Gastrocnemius medialis (tissue), 4 donors: ENCODE measurements at regions not wholly inside any gene's neighbourhood (a gene's known extent, or its start where the extent isn't known, plus 50 kb on each side); places are given as distances from the start of the nearest gene placed in this dataset.

Source experiments
- ATAC-seq, 2 donors: fragments of 150-250 bp; one replicate each; pipeline ENCODE4 v1.9.1; 2016
- DNase-seq, 2 donors: peaks; one replicate each; pipeline ENCODE4 v3.0.0-alpha.2; 2019
- H3K27ac ChIP-seq, 4 donors: fragments of 200-600 bp; sonication (generic); 1 replicate in 1 of 4; 2 replicates in 3 of 4; pipeline ENCODE4 v1.5.1; 2016 to 2018; ENCODE audit warnings: mild to moderate bottlenecking in 2 of 4, moderate library complexity in 1 of 4
- H3K27me3 ChIP-seq, 3 donors: fragments of 200-600 bp; sonication (generic) in 2 of 3; 1 replicate in 1 of 3; 2 replicates in 2 of 3; pipeline versions ENCODE4 v1.5.1 to v1.6.0; 2016 to 2019; ENCODE audit warnings: mild to moderate bottlenecking in 1 of 3, moderate library complexity in 1 of 3
- H3K36me3 ChIP-seq, 2 donors: fragments of 200-600 bp; sonication (generic) in 1 of 2; one replicate each; pipeline ENCODE4 v1.5.1; 2017 to 2018
- H3K4me1 ChIP-seq, 2 donors: fragments of 200-600 bp; sonication (generic) in 1 of 2; one replicate each; pipeline ENCODE4 v1.5.1; 2016 to 2017; ENCODE audit warnings: mild to moderate bottlenecking in 2 of 2
- H3K4me3 ChIP-seq, 4 donors: fragments of 200-600 bp; sonication (generic) in 3 of 4; 1 replicate in 1 of 4; 2 replicates in 3 of 4; pipeline ENCODE4 v1.5.1; 2016 to 2019; ENCODE audit warnings: mild to moderate bottlenecking in 2 of 4
- H3K9me3 ChIP-seq, 3 donors: fragments of 200-600 bp; sonication (generic) in 2 of 3; 1 replicate in 1 of 3; 2 replicates in 2 of 3; pipeline ENCODE4 v1.5.1; 2016 to 2019
- POLR2A ChIP-seq, 2 donors: fragments of 450-650 bp; IDR thresholded peaks; one replicate each; pipeline ENCODE4 v1.6.1; 2017; ENCODE audit warnings: antibody characterized with exemption in 2 of 2, mild to moderate bottlenecking in 2 of 2, moderate library complexity in 2 of 2
- in situ Hi-C, 4 donors: fragments of 200-750 bp; cut with MboI; loops; one replicate each; pipeline versions ENCODE4 v1.15.0 to v1.8.0; 2017; ENCODE audit warnings: low sequenced_read_pairs in 4 of 4
- intact Hi-C: fragments of 100-400 bp; cut with DNase I; formaldehyde crosslinking; loops from one replicate; pipeline ENCODE4 v1.15.1; 2023; ENCODE audit warnings: low total_unique reads
- TF ChIP-seq, protein P1 (sequence below), 5 experiments: fragments of 450-650 bp in 3 of 5; fragments of 200-600 bp in 2 of 5; sonication (generic) in 2 of 5; IDR thresholded peaks in 4 of 5; conservative IDR thresholded peaks in 1 of 5; 1 replicate in 4 of 5; 2 replicates in 1 of 5; pipeline ENCODE4 v1.5.1; 2016 to 2019; ENCODE audit warnings: antibody characterized with exemption in 5 of 5, mild to moderate bottlenecking in 3 of 5, moderate library complexity in 3 of 5

DNA sequence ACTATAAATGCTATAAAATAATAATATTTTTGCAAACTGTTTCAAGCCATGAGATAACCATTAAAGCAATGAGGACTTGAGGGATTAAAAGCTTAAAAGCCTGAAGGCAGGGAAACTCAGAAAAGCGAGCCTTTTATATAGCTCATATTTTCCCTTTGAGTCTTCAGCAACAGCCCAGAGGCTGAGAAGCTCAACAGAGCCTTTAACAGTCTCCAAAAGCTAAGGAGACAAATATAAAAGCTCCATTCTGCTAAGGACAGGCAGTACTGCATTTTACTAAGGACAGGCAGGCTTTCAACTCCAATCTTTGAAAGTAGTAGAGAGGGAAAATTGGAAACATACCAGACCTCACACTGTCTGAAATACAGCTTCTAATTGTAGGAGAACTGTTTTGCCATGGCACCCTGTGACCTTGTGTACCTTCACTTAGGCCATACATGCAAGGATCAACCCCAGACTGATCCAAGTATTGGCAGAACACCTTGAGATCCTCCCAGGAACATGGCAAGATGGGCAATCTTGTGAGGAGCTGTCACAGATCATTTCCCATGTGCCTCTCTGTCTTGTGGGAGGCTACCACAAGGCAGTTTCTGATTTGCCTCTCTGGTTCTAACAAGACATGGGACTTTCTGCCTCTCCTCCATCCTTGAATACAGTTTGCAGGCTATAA, 53.1 kb upstream of the ARNT2 start:
- TF ChIP-seq, protein P1, sequence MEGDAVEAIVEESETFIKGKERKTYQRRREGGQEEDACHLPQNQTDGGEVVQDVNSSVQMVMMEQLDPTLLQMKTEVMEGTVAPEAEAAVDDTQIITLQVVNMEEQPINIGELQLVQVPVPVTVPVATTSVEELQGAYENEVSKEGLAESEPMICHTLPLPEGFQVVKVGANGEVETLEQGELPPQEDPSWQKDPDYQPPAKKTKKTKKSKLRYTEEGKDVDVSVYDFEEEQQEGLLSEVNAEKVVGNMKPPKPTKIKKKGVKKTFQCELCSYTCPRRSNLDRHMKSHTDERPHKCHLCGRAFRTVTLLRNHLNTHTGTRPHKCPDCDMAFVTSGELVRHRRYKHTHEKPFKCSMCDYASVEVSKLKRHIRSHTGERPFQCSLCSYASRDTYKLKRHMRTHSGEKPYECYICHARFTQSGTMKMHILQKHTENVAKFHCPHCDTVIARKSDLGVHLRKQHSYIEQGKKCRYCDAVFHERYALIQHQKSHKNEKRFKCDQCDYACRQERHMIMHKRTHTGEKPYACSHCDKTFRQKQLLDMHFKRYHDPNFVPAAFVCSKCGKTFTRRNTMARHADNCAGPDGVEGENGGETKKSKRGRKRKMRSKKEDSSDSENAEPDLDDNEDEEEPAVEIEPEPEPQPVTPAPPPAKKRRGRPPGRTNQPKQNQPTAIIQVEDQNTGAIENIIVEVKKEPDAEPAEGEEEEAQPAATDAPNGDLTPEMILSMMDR (IDR thresholded peaks at IDR 0.05 in 4 of 5, conservative IDR thresholded peaks at IDR 0.05 in 1 of 5) = no peak
- TF ChIP-seq POLR2A (IDR thresholded peaks at IDR 0.05) = no peak
- Histone ChIP-seq H3K9me3 (no peaks in the 10 kb centered on the region), H3K36me3 (no peaks in the 10 kb centered on the region), H3K27me3 (no peaks in the 10 kb centered on the region), H3K27ac (peak overlapping the region in 1 of 4 donors; percentile 24), H3K4me1 (no peaks in the 10 kb centered on the region), H3K4me3 (no peak overlapping the region)
- in situ Hi-C loops (no loop called here), intact Hi-C loops (no loop called here)
- no peak for DNase-seq
- ATAC-seq = peak in 1 of 2 donors; percentile 91
